GM12875 (cell line): ENCODE measurements at regions not wholly inside any gene's neighbourhood (a gene's known extent, or its start where the extent isn't known, plus 50 kb on each side); places are given as distances from the start of the nearest gene placed in this dataset.

ENCODE experiments used
- H3K4me3 ChIP-seq: one replicate; pipeline ENCODE4 v1.5.1; 2011; ENCODE audit warnings: low read depth, low read length, control low read depth
- TF ChIP-seq, protein P1 (sequence below): IDR thresholded peaks from 2 replicates; pipeline ENCODE4 v1.5.1; 2011; ENCODE audit warnings: low read depth, mild to moderate bottlenecking, control low read depth, inconsistent platforms, low read length, moderate library complexity, borderline replicate concordance; ENCODE audit not compliant: insufficient read depth

DNA sequence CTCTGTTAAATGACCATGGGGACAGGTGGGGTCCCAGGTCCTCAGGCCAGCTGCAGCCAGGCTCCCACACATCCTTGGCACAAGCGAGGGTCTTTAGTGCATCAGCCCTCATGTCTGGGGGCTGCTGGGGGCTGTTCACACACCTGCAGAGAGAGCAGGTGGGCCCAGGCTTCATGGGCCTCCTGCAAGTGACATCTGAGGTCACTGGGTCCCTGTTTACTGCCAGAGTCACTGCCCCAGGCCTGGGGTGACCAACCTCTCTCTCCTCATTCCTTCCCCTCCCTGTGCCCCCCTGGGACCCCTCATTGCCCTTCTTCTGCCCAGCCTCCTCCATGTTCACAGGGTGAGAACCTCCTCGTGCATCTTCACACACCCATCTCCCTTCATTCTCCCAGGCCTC lies 92.4 kb downstream of the RTL6 start:
- no peak overlapping the region for H3K4me3 ChIP-seq
- TF ChIP-seq, protein P1, sequence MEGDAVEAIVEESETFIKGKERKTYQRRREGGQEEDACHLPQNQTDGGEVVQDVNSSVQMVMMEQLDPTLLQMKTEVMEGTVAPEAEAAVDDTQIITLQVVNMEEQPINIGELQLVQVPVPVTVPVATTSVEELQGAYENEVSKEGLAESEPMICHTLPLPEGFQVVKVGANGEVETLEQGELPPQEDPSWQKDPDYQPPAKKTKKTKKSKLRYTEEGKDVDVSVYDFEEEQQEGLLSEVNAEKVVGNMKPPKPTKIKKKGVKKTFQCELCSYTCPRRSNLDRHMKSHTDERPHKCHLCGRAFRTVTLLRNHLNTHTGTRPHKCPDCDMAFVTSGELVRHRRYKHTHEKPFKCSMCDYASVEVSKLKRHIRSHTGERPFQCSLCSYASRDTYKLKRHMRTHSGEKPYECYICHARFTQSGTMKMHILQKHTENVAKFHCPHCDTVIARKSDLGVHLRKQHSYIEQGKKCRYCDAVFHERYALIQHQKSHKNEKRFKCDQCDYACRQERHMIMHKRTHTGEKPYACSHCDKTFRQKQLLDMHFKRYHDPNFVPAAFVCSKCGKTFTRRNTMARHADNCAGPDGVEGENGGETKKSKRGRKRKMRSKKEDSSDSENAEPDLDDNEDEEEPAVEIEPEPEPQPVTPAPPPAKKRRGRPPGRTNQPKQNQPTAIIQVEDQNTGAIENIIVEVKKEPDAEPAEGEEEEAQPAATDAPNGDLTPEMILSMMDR: no peak

DNA sequence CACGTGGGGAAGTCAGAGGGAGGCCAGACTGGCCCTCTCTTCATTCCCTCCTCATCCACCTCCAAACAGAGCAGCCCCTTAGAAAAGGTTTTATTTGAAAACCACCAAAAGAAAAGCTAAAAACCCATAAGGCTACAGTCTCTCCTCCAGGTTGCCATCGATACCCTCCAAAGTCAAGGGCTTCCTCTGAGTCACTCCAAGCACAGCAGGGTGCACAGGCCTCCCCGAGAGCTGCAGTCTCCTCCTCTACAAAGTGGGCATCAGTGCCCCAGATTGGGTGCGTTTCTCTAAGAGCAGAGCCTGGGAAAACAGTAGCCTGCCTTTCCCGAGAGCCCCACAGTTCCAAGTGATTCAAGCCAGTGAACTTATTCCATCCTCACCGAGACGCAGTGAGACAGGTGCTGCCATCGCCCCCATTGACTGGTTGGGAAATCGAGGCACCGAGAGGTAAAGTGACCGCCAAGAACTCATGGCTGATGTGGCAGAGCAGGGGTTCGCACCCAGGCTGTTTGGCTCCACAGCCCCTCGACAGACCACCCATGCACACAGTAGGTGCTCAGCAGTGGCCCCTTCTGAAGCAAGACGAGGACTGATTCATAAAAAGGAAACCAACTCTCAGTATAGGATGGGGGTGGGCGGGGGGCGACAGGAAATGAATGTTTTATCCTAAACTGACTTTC lies 91.7 kb upstream of the SHISAL1 start:
- H3K4me3 ChIP-seq: no peak overlapping the region
- TF ChIP-seq, protein P1: no peak

DNA sequence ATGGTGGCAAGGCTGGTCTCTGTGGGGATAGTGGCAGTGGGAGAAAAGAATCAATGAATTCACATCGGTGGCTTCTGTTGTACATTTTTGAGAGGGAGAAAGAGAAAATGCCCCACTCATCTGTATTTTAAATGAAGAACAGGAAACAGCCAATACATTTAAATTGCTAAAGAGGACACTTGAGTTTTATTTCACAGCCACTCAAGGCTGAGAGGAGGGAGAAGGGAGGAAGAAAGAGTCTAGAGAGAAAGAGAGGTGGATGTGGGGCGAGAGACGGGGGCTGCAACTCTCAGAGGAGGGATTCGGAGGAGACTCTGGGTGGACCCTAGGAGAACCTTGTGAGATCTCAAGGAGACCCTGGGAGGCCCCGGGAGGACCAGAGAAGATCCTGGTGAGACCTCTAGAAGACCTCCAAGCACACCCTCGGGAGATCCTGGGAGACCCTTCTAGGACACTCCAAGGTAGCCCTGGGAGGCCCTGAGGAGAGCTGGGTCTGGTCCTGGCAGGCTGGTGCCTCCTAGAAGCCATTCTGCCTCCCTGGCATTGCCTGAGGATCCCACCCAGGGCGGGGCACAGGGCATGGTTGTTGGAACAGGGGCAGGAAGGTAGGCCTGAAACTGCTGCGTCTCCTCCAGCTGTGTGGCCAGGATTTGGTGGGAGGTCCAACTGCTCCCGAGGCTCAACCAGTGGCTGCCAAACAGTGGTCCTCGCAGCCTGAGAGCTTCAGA lies 91.0 kb upstream of the SHISAL1 start:
- TF ChIP-seq, protein P1: no peak
- no peak overlapping the region for H3K4me3 ChIP-seq

DNA sequence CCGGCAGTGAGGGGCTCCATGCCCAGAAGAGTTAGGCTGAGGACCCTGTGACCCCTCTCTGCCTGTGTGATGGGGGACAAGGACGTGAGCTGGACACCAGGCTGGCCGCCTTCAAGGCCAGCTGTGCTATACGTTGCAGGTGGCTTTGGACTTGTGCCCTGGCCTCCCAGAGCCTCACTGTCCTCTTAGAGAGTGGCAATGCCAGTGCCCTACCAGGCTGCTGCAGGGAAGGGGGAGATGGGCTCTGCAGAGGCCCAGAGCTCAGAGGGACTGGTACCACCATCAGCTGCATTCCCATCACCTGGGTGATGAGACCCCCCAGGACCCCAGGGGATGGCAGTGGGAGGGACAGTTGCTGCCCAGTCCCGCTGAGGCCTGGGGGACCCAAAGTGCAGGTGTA lies 90.4 kb upstream of the SHISAL1 start:
- H3K4me3 ChIP-seq: no peak overlapping the region
- TF ChIP-seq, protein P1: no peak

DNA sequence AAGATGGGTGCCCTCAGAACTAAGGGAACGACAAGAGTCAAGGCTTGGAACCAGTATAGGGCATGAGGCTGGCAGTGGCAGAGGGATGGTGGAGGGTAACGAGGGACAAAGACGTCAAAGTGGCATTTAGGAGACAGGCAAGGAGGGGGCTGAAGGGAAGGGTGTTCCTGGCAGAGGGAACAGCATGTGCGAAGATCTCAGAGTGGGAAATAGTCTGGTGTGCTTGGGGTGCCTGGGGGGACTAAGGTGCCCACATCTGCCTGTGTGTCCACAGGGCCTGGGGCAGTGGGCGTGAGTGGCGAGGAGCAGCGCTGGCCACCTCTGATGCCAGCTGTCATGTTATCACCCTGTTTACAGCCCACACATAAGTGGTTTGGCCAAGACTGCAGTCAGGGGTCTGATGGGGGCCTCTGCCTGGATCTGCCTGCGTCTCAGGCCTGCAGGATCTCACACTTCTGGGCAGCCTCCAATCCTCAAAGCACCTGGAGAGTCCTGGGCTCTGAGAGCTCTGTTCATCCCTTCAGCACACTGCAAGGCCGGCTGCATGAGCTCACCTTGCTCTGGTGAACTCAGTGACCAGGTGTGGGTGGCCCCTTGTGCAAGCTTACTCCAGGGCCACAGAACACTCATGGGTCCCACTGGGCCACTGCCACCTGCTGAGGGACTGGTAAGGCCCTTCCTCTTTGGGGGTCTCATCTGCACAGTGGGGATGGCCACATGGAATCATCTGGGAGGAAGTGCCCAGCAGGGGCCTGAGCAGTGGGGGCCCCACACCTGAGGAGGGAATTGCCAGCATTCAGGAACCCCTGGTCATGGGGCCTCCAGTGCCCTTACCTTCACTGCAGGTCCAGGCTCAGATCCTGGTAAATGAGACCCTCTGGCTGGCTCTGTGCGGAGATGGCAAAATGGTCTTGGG lies 89.7 kb upstream of the SHISAL1 start:
- no peak overlapping the region for H3K4me3 ChIP-seq
- TF ChIP-seq, protein P1: no peak

DNA sequence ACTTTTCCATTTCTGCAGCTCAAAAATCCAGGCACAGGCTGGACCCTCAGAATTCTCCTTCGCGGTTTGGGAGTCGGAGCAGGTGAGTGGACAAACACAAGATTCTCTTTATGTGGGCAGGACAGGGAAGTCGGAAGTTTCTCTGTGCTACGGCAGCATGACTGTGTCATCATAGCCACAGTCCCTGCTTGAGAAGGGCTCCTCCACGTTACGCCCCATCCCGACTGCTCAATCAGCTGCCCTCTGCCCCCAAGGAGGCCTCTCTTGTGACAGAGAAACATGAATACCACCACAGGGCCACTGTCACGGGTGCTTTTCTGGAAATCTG lies 89.0 kb upstream of the SHISAL1 start:
- TF ChIP-seq, protein P1: no peak
- H3K4me3 ChIP-seq: no peak overlapping the region
